ENCODE measurements at regions not wholly inside any gene's neighbourhood (a gene's known extent, or its start where the extent isn't known, plus 50 kb on each side); places are given as distances from the start of the nearest gene placed in this dataset.

DNA sequence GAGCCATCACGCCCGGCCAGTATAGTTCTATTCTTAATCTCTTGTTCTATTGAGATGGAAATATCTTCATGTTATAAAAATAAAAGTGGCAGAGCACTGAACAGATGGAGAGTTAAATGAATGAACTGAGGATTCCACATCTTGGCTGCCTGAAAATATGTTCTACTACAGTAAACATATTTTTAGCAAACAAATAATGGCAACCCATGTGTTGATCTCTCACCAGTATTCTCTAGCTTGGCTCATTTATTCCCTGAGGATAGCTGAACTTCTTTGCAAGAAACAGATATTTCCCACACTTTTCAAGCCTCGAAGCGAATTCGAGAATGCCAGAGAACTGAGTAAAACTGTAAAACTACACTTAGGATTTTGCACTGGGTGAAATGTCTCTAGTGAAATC lies 58.9 kb downstream of the DIRAS3 start:
- DNase-seq: no peak

DNA sequence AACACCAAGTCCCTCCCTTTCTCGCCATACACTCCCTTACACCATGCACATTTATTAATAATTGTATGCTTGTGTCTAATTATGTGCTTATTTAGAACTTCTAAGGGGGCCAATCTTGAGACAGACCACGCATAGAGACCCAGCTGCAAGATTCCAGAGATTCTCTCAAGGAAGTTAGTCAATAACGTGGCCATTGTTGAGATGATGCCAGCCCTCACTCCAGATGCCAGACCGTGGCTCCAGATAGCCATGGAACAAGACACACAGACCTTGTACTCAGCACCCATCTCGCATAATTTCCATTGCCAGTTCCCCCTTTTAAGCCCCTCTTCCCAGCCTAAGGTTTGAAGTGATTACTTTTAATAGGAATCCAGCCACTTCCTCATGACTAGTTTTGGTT lies 62.4 kb downstream of the DIRAS3 start:
- DNase-seq: no peak

DNA sequence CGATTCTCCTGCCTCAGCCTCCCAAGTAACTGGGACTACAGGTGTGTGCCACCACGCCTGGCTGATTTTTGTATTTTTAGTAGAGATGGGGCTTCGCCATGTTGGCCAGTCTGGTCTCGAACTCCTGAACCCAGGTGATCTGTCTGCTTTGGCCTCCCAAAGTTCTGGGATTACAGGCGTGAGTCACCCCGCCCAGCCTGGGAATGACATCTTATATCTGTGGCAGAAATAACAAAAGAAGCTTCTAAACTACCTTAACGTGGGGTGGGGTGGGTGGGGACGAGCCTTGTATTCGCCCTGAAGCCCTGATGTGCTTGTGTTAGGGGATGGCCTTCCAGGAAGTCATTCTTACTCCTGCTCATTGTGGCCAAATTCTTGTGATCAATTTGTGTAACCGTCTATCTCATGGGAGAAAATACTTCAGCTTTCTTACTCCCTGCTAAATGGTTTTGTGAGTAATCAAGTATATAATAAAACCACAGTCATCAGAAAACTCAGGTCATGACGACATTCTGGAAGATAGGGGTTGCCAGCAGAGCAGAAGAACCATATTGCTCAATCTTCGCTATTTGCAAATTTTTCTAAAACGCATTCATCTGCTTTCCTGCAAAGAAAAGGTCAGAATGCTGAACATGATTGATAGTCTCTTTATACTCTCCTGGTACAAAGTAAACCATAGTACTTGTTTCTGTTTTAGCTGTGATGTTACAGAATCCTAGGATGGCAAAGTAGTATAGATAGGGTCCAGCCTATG lies 63.2 kb downstream of the DIRAS3 start:
- DNase-seq: no peak

DNA sequence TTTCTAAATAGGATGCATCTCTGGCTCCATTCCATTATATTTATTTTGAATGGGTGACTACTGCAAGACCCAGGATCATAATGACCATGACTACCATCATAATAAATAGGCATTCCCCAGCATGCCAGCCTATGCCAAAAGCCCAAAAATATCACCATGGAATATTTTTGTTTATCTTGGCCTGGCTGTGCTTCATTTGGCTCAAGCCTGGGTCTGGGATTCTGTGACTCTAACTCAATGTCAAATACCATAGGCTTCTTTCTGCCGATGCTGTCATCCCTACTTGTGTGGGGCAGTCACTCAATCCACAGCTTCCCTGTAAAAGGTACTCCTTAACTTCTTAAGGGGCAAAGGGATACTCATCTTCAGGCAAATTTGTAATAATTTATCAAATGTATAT lies 66.6 kb downstream of the DIRAS3 start:
- DNase-seq: no peak

DNA sequence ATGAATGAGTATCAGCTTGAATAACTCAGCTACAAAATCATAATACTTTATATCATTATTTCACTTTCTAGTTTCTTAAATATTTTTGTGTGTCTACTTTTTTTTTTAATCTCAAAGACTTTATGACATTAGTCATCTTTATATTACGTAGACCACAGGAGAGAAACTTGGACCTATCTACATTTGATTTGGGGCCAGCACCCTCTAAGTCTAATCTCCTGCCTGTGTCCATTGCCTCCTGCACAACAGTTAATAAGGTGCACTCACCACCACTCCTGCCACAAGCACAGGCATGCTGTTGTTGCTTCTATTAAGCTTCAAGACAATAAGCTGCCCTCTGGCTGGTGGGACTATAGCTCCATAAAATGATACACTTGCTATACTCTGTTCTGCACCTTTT lies 70.4 kb downstream of the DIRAS3 start:
- no peak for DNase-seq

DNA sequence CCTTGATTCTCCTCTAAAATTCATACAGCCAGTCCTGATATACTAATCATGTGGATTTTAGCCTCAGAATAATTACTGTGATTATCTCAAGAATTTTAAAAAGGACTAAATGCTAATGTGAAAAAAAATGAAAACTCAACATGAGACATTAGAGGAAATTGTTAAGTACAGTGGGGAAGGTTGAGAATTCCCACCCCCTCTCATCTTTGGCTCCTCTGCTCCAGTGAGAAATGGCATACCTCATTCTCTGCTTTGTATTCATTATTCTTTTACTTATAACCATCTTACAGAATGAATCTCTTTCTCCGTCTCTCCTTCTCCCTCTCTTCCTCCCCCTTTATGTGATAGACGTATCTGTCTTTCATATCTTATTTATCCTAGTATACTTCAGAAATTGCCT lies 70.9 kb downstream of the DIRAS3 start:
- no peak for DNase-seq

DNA sequence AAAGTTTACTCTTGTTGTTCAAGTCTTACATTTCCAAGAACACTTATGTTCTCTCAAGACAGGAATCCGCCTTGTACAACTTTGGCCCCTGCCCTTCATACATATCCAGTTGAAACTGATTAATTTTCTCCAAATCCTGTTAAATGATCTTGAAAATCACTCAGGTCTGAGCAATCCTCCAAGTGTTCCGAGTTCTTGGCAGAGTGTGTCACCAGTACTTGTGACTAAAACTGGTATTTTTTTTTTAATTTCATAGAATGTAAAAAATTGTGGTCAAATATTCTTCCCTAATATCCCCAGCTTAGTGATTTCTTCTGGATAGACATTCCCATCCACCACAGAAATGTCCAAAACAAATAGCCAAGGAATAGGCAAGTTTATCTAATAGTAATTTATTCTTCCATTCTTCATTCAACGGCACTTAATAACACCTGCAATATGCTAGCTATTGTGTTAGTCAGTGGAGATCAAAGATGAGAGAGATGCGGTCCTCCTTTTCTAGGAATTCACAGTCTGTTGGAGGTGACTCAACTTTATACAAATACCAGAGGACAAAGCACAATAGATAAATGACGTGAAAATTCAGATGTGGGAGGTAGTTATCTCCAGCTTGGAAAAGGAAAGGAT lies 71.4 kb downstream of the DIRAS3 start:
- DNase-seq: peak; percentile 38

DNA sequence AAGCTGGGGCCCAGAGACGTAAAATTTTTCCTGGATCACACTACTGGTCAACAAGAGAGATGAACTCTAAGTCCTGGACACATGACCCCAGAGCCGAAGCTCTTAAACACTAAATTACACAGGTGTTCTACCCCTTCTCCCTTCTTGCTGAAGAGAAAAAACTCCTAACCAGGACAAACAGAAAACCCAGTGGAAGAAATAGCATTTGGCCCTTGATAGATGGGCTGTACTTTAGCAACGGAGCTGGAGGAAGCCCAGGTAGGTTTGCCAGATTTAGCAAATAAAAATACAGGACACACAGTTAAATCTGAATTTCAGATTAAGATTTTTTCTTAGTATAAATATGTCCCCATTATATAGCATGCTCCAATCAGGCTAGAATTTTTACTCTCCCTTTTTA lies 72.7 kb downstream of the DIRAS3 start:
- DNase-seq: no peak

DNA sequence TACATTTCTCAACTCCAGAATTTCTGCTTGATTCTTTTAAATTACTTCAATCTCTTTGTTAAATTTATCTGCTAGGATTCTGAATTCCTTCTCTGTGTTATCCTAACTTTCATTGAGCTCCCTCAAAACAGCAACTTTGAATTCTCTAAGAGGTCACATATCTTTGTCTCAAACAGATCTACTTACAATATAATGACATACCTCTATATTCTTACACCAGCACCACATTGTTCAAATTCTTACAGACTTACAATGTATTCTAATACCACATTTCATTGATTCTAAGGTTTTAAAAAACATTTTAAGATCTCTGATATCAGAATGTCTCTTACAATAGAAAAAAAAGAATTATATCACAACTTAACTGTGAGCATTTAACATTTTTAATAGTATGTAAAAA lies 77.4 kb downstream of the DIRAS3 start:
- no peak for DNase-seq

DNA sequence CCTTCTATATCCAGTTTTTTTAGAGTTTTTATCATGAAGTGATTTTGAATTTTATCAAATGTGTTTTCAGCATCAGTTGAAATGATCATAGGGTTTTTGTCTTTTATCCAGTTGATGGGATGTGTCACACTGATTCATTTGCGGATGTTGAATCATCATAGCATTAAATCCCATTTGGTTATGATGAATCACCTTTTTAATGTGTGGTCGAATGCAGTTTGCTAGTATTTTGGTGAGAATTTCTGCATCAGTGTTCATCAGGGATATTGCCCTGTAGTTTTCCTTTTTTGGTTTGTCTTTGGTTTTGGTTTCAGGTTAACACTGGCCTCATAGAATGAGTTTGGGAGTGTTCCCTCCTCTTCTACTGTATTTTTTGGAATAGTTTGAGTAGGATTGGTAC lies 80.3 kb downstream of the DIRAS3 start:
- no peak for DNase-seq

DNA sequence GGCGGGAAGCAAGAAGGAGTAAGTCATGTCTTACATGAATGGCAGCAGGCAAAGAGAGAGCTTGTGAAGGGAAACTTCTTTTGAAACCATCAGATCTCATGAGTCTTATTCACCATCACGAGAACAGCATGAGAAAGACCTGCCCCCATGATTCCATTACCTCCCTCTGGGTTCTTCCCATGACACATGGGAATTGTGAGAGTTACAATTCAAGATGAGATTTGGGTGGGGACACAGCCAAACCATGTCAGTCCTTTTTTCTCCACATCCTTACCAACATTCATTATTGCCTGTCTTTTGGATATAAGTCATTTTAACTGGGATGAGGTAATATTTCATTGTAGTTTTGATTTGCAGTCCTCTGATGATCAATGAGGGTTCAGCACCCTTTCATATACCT lies 81.0 kb downstream of the DIRAS3 start:
- DNase-seq: no peak

DNA sequence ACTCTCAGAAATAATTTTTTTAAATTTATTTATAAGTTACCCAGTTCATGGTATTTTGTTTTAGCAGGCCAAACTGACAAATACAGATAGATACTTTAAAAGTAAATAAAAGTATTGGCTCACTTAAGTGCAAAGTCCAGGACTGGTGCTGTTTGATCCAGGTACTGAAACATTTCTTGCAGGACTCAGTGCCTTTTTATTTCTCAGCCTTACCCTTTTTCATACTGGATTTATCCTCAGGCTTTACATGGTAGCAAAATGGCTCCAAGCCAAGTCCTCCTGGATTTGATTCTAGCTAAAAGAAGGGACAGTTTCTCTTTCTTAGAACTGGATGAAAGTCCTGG lies 83.8 kb downstream of the DIRAS3 start:
- no peak for DNase-seq

DNA sequence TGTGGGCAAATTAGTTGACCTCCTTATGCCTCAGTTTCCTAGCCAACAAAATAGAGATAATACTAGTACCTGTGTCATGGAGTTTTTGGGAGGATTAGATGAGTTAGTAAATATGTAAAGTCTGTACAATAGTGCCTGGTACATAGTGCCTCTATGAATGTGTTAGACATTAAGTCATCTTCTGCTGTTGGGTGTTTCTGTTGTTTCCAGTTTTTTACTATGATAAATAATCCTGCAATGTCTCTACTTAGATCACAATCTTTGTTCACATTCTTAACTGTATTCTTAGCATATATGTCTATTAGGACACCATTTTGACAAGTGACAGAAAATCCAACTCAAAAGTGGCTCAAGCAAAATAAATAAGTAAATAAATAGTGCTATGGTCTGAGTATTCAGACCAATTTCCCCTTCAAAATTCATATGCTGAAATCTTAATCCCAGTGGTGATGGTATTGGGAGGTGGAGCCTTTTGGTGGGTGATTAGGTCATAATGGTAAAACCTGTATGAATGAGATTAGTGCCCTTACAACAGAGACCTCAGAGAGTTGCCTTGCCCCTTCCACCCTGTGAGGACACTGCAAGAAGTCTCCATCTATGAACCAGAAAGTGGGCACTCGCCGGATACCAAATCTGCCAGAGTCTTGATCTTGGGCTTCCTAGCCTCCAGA lies 84.3 kb downstream of the DIRAS3 start:
- DNase-seq: no peak

DNA sequence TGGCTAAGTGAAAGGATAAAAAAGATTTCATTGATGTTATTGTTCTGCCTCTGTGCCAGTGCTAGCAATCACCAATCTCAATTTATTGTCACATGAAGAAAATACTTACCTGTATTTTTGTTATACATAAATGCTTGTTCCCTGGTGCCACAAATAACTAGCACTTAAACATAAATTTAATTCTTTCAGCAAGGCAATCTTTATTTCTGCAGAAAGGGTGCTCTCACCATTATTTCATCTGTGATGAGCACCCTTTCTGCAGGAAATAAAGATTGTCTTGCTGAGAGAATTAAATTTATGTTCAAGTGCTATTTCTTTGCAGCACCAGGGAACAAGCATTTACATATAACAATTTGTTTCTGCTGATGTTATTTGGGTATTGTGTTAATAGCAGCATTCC lies 87.2 kb downstream of the DIRAS3 start:
- DNase-seq: no peak

DNA sequence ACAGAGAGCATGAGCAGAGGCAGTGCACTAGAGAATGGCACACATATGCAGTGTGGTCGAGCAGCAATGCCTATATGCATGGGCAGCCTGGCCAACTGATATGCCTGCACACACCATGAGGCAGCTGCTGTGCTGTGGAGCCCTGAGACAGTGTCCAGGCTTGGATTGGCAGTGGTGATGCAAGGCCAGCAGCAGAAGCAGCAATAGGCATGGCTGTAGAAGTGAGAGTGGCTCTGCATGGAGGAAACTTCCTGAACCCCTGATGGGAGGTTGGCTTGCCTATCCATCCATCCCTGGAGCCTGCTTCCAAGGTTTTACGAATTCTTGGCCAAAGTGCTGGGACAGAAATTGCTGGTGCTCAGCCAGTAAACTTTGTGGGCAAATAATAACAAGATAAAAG lies 89.7 kb downstream of the DIRAS3 start:
- DNase-seq: no peak

DNA sequence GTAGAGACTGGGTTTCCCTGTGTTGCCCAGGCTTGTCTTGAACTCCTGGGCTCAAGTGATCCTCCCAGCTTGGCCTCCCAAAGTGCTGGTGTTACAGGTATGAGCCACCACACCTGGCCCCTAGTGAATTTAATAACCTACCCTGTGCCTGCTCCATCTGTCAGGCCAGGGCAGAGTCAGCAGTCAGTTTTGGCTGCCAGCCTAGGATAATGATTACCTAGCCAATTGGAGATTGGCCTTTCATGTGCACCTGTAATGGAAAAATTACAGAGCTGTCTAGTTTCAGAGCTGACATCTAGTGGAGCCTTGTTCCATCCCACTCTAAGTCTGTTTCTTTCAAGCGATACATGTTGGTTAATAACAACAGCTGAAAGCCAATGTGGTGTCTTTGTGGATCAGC lies 92.0 kb downstream of the DIRAS3 start:
- DNase-seq: no peak

DNA sequence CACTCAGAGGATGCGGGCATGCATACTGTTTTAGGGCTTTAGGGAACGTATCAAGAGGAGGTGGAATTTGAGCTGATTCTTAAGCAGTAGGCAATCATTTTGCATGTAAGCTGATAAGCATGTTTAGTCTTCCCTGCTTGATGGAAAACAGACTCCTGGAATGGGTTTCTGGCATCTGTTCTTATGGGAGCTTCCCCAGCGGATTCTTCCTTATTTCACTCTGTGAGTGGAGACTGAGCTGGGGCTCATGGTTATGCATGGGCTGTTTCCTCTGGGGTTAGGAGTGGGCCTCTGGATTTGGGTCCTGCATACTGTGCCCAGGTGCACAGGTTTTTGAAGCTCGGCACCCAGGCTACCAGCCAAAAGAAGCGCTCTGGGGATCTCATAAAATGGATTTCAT lies 93.4 kb downstream of the DIRAS3 start:
- DNase-seq: no peak

DNA sequence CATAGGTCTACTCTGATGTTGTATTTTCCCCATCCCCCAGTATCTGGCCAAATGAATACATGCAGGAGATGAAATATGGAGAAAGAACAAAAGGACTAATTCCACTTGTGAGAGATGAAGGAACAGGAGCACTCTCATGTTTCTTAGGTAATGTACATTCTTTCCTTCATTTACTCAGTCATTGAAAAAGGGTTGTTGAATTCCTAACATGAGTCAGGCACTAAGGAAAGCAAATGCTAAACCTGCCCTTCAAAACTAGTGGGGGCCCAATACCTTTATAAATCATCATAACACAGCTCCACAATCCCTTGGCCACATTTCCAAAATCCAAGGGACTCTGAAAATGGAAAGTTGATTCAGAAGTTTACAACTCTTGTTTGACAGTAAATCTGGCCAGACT lies 94.3 kb downstream of the DIRAS3 start:
- no peak for DNase-seq

DNA sequence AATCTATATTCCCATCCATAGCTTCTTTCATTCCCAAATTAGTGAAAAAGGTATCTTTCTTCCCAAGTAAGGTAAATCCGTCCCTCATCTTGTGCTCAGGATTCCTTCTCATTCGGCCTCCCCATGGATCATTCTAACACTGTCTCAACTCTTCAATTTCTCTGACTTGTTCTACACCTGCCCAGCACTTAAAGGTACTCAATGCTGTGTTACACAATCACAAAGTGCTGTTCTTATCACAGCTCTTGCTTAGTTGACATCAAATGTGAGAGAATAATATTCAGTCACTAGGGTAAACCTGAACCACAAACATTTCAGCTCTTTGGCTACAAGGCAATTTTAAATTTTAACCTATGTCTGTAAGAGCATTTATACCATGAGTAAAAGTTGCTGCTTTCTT lies 94.8 kb downstream of the DIRAS3 start:
- no peak for DNase-seq

DNA sequence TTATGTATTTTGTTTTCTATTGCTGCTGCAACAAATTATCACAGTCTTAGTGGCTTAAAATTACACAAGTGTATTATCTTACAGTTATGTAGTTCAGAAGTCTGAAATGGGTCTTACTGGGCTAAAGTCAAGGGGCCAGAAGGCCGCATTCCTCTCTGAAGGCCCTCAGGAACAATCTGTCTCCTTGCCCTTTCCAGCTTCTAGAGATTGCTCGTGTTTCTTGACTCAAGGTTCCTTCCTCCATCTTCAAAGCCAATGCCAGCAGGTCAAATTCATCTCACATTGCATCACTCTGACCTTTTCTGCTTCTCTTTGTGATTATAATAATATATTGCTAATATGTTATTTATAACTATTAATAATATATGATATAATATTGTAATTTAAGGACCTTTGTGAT lies 97.1 kb downstream of the DIRAS3 start:
- DNase-seq: no peak

DNA sequence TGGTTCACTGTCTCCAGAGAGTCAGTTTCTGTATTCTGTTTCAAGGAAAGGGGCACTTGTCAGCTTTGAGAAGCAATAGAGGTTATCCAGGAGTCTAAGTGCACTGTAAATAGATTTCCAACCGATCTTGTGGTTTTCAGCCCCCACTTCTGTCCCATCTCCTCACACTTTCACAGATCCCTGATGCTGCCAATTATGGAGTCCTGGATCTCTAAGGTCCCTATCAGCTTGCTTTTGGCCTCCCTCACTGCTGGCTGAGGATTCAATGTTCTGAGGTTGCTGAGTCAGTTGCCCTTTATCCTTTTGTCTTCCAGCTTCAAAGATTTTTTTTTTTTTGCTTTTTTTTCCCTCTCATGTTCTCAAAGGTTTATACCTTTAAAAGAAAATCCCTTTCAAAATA lies 98.4 kb downstream of the DIRAS3 start:
- no peak for DNase-seq

DNA sequence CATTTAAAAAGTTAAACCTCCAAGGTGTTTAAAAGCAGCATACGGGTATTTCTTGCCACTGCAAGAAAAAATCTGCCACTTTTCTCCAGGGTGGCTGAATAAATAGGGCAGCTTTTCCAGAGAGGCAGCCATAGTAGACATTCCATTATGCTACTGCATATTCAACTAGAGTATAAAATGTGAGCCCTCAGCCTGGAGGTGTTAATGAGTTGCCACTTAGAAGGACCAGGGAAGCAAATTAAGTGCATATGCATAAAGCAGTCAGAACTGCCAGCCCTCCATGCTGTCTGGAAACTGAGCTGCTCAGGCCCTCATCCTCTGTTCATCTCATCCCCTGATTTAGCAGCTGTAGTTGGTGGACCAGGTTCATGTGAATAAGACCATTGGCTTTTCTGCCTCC lies 99.4 kb downstream of the DIRAS3 start:
- no peak for DNase-seq

DNA sequence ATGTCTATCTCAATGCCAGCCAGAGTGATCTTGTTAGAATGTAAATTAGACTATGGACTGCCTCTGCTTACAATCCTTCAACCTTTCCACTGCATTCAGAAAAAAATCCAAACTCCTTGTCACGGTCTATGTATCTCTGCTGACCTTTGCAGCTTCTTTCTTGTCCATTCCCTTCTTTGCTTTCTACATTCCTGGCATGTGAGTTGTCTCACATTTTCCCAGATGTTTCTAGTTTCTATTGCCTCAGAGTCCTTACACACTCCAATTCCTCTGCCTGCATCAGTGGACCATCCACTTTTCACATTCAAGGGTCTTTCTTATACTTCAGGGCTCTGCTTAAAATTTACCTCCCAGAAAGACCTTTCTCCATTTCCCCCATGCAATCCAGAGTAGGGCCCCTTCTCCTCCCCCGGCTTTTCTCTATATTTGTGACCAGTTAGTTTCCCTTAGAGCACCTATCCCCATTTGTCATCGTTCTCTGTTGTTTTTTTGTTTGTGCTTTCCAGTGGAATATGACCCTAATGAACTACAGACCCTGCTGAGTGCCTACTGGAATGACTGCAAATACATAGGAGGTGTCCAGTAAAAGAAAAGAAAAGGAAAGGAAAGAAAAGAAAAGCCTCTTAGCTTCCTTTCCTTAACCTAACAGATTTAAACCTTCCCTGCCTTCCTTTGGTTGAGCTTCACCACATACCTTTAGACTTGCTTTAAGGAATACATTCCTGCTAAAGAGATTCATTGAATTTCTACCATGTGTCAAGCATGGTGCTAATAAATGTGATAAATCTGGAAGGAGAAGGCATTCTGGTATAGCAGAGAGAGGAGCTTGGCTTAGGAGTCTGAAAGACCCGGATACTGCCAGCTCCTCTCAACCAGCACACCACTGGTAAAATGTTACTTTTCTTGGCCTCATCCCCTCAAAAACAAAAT lies 102.0 kb downstream of the DIRAS3 start:
- DNase-seq: no peak

DNA sequence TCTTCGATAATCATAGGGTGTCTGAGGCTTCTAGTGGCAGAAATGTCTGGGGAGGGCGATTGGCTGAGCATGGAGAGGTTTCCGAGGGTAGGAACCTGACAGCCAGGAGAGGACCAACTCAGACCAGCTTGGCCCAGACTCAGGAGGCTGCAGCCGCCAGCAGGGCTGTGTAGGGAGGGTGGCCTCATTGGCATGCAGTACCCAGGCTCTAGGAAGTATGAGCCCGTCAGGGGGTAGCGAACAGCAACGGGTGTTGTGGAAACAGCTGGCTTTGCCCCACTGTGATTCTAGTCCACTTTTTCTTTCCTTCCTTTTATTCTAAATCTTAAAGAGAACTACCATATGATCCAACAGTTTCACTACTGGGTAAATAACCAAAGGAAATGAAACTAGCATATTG lies 103.3 kb downstream of the DIRAS3 start:
- DNase-seq: no peak

Measured in NCI-H2227 treated with DMSO at 0.1 percent for 48 hours (cell line).